Esophagus (tissue), 2 donors: ENCODE measurements at regions not wholly inside any gene's neighbourhood (a gene's known extent, or its start where the extent isn't known, plus 50 kb on each side); places are given as distances from the start of the nearest gene placed in this dataset.
A peak's percentile ranks its signal among the peaks of the same experiment; 100 is the strongest.

Source experiments
- H3K27ac ChIP-seq, 2 donors: one replicate each; pipeline ENCODE4 v1.5.1; 2013; ENCODE audit warnings: low read depth in 2 of 2, mild to moderate bottlenecking in 2 of 2, inconsistent platforms in 1 of 2, low read length in 1 of 2, moderate library complexity in 1 of 2
- H3K27me3 ChIP-seq, 2 donors: one replicate each; pipeline ENCODE4 v1.6.1; 2013; ENCODE audit warnings: low read length in 2 of 2, control low read depth in 1 of 2, mild to moderate bottlenecking in 1 of 2; ENCODE audit not compliant: insufficient read depth in 2 of 2, control insufficient read depth in 1 of 2
- H3K36me3 ChIP-seq, 2 donors: one replicate each; pipeline ENCODE4 v1.6.1; 2013; ENCODE audit warnings: low read length in 1 of 2; ENCODE audit not compliant: control insufficient read depth in 2 of 2, insufficient read depth in 2 of 2
- H3K4me1 ChIP-seq, 2 donors: one replicate each; pipeline ENCODE4 v1.6.1; 2013; ENCODE audit warnings: low read length in 1 of 2; ENCODE audit not compliant: control insufficient read depth in 2 of 2, insufficient read depth in 2 of 2
- H3K4me3 ChIP-seq, 2 donors: one replicate each; pipeline ENCODE4 v1.5.1; 2013; ENCODE audit warnings: low read length in 2 of 2, mild to moderate bottlenecking in 2 of 2, low read depth in 1 of 2, moderate library complexity in 1 of 2
- H3K9me3 ChIP-seq, 2 donors: one replicate each; pipeline ENCODE4 v1.6.1; 2013; ENCODE audit warnings: mild to moderate bottlenecking in 2 of 2, low read depth in 1 of 2, low read length in 1 of 2, moderate library complexity in 1 of 2; ENCODE audit not compliant: control insufficient read depth in 2 of 2, insufficient read depth in 1 of 2
- WGBS, 2 donors: extraction: QIAGEN DNeasy Blood & Tissue Kit; methylation state at CpG; one replicate each; pipeline ENCODE4 v1.1.7; 2013; 5-methylcytosine and 5-hydroxymethylcytosine counted together
- donor health status: healthy with polysubstance abuse.
- donor health status: Bipolar disorder and iron deficiency.

DNA sequence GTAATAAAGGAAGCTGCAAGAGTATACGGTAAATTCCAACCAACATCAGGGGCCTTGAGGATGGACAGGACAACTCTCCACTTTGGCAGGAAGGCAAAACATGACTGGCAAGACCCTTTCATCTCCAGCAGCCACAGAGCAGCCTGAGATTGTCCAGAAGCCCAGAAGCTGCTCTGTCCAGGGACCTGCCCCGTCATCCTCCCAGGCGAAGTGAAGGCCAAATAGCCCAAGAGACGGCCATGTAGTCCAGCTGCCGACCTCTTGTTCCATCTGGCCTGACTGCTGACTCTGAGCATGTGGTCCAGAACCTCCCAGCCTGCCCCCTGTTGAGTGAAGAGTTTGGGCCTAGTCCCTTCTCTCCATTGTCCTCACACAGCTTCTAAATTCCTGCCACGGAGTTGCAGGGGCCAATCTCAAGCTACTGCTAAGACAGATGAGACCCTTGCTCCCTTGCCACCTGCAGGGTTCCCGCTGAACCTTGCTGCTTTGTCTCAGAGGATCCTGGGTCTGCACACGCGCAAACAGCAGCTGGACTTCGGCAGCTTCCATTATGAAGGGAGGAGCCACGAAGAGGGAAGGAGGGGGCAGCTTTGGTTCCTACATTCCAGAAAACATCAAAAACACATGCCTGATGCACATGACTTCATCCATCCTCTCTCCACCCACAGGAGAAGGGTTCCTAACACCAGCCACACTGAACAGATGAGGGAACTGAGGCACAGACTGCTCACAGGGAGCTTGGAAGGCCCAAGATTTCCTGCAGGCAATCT is 196.9 kb downstream of the KATNAL1 start:
- 87 to 88% methylated on average over 11 of the region's 11 CpGs for WGBS, 2 donors
- H3K27me3 ChIP-seq = no peaks in the 10 kb centered on the region
- H3K9me3 ChIP-seq = no peaks in the 10 kb centered on the region
- H3K4me3 ChIP-seq = no peak overlapping the region
- H3K4me1 ChIP-seq = peaks cover 0 to 2% of the 10 kb centered on the region in 2 donors
- H3K36me3 ChIP-seq = no peaks in the 10 kb centered on the region
- H3K27ac ChIP-seq = no peak overlapping the region

DNA sequence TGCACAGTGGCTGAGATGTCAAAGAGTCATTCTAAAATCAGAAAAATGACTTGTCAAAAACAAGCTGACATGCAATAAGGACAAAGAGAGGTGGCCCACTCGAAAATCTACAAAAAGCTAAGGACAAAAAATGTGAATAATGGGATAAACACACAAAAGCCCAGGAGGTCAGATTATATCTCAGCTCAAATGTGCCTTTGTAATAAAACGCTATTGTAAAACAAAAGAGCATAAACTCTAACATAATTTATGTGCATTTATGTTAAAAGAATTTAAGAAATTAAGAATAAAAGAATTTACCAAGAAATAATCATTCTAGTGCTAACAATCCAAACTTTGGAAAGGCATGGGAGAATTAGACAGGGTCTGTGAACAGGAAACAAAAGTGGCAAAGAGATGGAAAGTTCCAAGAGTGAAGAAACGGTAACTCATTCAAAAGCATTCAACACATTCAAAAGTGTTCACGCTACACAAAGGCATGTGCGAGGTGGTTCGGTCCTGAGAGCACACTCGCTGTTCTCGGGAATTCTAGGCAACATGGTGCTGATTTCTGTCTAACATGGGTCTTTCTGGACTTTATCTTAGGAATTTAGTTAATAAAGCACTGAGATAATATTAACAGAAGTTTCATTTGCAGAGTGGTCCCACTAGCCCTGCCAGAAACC is 197.7 kb downstream of the KATNAL1 start:
- Histone ChIP-seq H3K4me3 (no peak overlapping the region), H3K27me3 (no peaks in the 10 kb centered on the region), H3K9me3 (no peaks in the 10 kb centered on the region), H3K36me3 (no peaks in the 10 kb centered on the region), H3K27ac (no peak overlapping the region), H3K4me1 (peaks cover 0 to 2% of the 10 kb centered on the region in 2 donors)
- WGBS, 2 donors = 90 to 92% methylated on average over 8 of the region's 8 CpGs

DNA sequence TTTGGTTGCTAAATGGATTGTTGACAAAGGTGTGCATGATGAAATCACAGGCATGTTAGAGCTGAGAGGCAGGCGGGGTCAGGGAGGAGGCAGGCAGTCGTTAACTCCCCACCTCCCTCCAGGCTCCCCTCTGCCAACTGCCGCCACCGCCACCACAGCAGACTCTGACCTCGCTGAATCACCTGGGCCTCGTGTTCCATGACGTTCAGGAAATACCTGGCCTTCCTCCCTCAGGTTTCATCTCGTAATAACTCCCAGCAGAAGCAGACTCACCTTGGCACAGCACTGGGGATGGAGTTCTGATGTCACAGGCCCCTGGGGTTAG is 198.5 kb downstream of the KATNAL1 start:
- Histone ChIP-seq H3K36me3 (no peaks in the 10 kb centered on the region), H3K4me3 (no peak overlapping the region), H3K27ac (peak overlapping the region; percentile 19 to 24), H3K9me3 (no peaks in the 10 kb centered on the region), H3K27me3 (no peaks in the 10 kb centered on the region), H3K4me1 (peaks cover 0 to 2% of the 10 kb centered on the region in 2 donors)
- WGBS, 2 donors = 43 to 47% methylated on average over 8 of the region's 8 CpGs

DNA sequence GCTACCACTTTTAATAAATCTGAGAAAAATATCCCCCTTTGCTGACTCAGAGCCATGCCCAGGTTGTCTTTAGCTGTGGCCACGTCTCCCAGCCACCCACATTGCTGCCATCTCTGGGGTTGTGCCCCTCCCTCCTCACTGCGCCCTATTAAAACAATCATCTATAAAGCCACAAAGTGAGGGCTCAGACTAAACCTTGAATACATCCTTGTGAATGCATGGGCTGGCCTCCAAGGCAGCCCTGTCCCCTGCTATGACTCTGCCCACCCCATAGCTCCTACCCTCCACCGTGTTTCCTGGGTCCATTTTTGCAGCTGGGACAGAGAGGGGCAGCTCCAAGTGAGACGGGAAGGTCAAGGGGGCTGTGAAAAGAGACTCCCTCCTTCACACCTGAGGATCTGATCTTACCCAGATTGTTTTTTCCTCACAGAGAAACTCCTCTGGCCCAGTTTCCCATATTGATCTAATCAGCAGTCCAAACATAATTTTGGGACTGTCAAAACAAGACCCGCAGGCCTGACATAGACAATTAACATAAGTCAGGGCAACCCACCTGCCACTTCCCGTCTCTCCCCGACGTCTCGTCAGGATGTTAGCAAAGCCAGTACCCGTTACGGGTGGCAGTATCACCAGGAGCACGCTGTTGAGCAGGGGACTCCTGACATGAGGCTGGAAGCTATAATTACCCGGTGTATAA is 199.0 kb downstream of the KATNAL1 start:
- Histone ChIP-seq H3K4me1 (peaks cover 0 to 2% of the 10 kb centered on the region in 2 donors), H3K27ac (no peak overlapping the region), H3K36me3 (no peaks in the 10 kb centered on the region), H3K9me3 (no peaks in the 10 kb centered on the region), H3K4me3 (no peak overlapping the region), H3K27me3 (no peaks in the 10 kb centered on the region)
- 52 to 58% methylated on average over 13 of the region's 13 CpGs for WGBS, 2 donors

DNA sequence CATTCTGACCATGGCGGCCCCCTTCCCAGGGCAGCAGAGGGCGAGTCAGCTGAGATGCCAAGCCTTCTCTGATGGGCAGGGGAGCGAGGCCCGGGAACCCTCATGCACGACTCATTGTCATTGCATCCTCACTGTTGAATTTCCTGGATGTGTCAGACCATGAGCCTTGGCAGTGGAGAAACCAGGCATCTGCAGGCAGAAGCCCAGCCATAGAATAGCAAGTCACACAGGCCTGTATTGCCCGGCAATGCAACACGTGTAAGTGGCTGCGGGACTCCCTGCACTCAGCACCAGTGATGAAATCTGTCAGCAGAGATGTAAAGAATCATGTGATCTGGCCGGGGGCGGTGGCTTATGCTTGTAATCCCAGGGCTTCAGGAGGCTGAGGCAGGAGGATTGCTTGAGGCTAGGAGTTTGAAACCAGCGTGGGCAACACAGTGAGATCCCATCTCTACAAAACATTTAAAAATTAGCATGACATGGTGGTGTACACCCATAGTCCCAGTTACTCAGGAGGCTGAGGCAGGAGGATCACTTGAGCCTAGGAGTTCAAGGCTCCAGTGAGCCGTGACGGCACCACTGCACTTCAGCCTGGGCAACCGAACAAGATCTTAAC is 199.7 kb downstream of the KATNAL1 start:
- Histone ChIP-seq H3K4me1 (peaks cover 0 to 2% of the 10 kb centered on the region in 2 donors), H3K4me3 (no peak overlapping the region), H3K27me3 (no peaks in the 10 kb centered on the region), H3K36me3 (no peaks in the 10 kb centered on the region), H3K9me3 (no peaks in the 10 kb centered on the region), H3K27ac (no peak overlapping the region)
- WGBS, 2 donors = 84 to 90% methylated on average over 14 of the region's 14 CpGs

DNA sequence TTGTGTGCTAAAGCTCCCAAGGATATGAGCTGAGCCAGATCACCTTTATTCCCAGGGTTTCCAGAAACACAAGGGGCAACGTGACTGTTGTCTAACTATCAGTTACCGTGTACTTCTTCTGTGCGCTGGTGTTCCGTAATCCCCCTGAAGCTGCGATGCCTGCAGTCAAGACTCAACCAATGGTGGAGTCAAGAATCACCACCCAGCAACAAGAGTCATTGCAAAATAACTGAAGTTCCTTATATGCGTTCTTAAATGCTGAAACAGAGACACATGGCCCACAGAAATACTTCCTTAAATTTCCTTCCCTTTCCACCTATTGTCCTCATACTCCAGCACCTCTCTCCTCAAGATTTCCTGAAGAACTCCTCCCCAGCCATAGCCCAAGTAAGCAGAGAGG is 200.2 kb downstream of the KATNAL1 start:
- Histone ChIP-seq H3K27ac (no peak overlapping the region), H3K4me3 (no peak overlapping the region)

DNA sequence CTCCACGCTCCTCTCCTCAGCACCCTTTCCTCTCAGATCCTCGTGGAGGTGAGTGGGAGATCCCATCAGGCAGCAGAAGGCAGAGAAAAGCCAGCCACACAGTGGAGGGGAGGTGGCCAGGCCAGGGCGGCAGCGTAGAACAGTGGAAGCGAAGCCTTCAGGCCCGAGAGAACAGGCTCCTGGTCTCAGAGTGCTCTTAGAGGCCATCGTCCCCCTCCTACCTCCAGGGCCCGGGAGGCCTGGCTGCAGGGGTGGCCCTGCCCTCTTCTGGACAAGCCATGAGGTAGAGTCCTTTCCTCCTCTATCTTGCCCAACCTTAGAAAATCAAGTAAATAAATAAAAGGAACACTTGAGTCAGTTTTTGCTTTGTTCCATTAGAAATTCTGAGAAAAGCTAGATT is 202.0 kb downstream of the KATNAL1 start:
- Histone ChIP-seq H3K4me1 (peaks cover 0 to 2% of the 10 kb centered on the region in 2 donors), H3K9me3 (no peaks in the 10 kb centered on the region), H3K36me3 (no peaks in the 10 kb centered on the region), H3K27me3 (no peaks in the 10 kb centered on the region), H3K4me3 (no peak overlapping the region), H3K27ac (no peak overlapping the region)
- 76 to 79% methylated on average over 8 of the region's 8 CpGs for WGBS, 2 donors

More for the DNA sequence above, 200.2 kb downstream of the KATNAL1 start:
- H3K27me3 ChIP-seq = no peaks in the 10 kb centered on the region
- 93 to 96% methylated on average over 6 of the region's 6 CpGs for WGBS, 2 donors
- H3K36me3 ChIP-seq = no peaks in the 10 kb centered on the region
- H3K4me1 ChIP-seq = peaks cover 0 to 2% of the 10 kb centered on the region in 2 donors
- H3K9me3 ChIP-seq = no peaks in the 10 kb centered on the region

DNA sequence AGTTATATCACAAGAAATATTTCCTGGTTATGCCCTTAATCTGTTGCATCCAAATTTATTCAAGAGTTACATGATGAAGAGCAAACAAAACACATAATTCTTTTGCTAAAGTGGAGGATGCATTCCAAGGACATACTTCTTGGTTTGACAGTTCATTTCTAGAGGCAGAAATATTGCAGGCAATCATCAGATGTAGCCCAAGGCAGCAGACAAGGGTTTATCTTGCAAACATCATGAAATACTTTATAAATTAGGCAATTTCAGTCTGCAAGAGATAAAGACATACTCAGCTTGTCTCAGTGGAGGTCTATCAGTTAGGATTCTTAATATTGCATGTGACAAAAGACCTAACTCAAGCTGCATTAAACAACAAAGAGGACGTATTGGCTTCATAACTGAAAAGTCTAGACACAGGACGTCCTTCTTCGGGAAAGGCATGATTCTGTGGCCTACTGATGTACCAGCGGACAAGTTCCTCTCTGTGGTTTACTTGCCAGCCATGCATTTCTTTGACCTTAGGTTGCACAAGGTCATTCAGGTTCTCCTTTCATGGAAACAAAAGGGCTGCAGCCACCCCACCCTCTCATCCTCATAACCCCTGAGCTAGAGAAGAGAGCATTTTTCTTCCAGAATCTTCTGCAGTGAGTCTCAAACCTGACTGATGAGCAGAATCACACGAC is 204.1 kb downstream of the KATNAL1 start:
- no peak overlapping the region for H3K4me3 ChIP-seq
- no peaks in the 10 kb centered on the region for H3K27me3 ChIP-seq
- no peak overlapping the region for H3K27ac ChIP-seq
- H3K9me3 ChIP-seq = no peaks in the 10 kb centered on the region
- 82 to 85% methylated on average over 5 of the region's 5 CpGs for WGBS, 2 donors
- H3K4me1 ChIP-seq = peaks cover 0 to 2% of the 10 kb centered on the region in 2 donors
- no peaks in the 10 kb centered on the region for H3K36me3 ChIP-seq

DNA sequence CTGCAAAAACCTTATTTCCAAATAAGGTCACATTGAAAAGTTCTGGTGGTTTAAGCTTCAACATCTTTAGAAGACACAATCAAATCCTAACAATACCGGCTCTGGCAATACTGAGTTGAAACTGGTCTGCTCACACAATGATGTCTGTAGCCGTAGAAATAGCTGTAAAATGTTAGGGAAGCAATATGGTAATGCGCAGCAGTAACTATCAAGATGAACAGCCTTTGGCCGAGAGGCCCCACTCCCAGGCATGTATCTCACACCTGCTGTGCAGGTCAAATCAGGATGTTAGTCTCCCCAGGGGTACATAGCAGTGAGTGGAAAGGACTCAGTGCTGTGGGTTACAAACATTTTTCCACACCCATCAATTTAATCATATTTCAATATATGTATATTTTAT is 207.1 kb downstream of the KATNAL1 start:
- no peaks in the 10 kb centered on the region for H3K4me1 ChIP-seq
- no peaks in the 10 kb centered on the region for H3K36me3 ChIP-seq
- no peak overlapping the region for H3K27ac ChIP-seq
- WGBS, 2 donors = 90 to 93% methylated on average over 4 of the region's 4 CpGs
- H3K4me3 ChIP-seq = no peak overlapping the region
- no peaks in the 10 kb centered on the region for H3K27me3 ChIP-seq
- H3K9me3 ChIP-seq = no peaks in the 10 kb centered on the region
